Naive thymus-derived CD4-positive, alpha-beta T cell (primary cell): ENCODE measurements at regions not wholly inside any gene's neighbourhood (a gene's known extent, or its start where the extent isn't known, plus 50 kb on each side); places are given as distances from the start of the nearest gene placed in this dataset.

Experiments
- ATAC-seq: fragments of 150-1000 bp; cut with Tn5 transposase; 2 replicates; pipeline ENCODE4 v1.10.0; 2021; ENCODE audit warnings: mild to moderate bottlenecking, moderate library complexity
- CTCF ChIA-PET: fragments of 350-600 bp; sonication (Branson Sonifier 250); formaldehyde crosslinking; loops from one replicate; lab custom pipeline; 2021; ENCODE audit warnings: antibody characterized with exemption; lab: Charles Lee
- POLR2A ChIA-PET: fragments of 350-600 bp; sonication (Branson Sonifier 250); formaldehyde crosslinking; loops from one replicate; lab custom pipeline; 2021; ENCODE audit warnings: antibody characterized with exemption, inconsistent platforms; lab: Charles Lee
- DNase-seq, 9 donors: peaks; one replicate each; pipeline versions ENCODE4 v3.0.0 to v3.0.0-alpha.2; 2020 to 2022; ENCODE audit warnings: mixed read lengths in 1 of 9
- H3K27ac ChIP-seq: one replicate; pipeline ENCODE4 v1.7.0; 2013; ENCODE audit warnings: mild to moderate bottlenecking, low read depth, low read length, moderate library complexity
- H3K27me3 ChIP-seq, 2 donors: one replicate each; pipeline ENCODE4 v1.7.0; 2013; ENCODE audit warnings: low read length in 2 of 2, mild to moderate bottlenecking in 2 of 2, moderate library complexity in 2 of 2; ENCODE audit not compliant: control insufficient read depth in 2 of 2, insufficient read depth in 2 of 2
- H3K36me3 ChIP-seq, 3 experiments: 1 replicate in 2 of 3; 2 replicates in 1 of 3; pipeline ENCODE4 v1.7.0; 2013; ENCODE audit warnings: low read length in 3 of 3, mild to moderate bottlenecking in 3 of 3, moderate library complexity in 1 of 3; ENCODE audit not compliant: insufficient read depth in 3 of 3, control insufficient read depth in 2 of 3
- H3K4me1 ChIP-seq, 2 donors: one replicate each; pipeline ENCODE4 v1.7.0; 2013; ENCODE audit warnings: low read length in 2 of 2, mild to moderate bottlenecking in 2 of 2, moderate library complexity in 1 of 2; ENCODE audit not compliant: control insufficient read depth in 2 of 2, insufficient read depth in 2 of 2
- H3K4me3 ChIP-seq: 2 replicates; pipeline ENCODE4 v1.7.0; 2013; ENCODE audit warnings: mild to moderate bottlenecking, low read length
- H3K9me3 ChIP-seq, 3 experiments: 1 replicate in 2 of 3; 2 replicates in 1 of 3; pipeline ENCODE4 v1.7.0; 2013; ENCODE audit warnings: low read length in 3 of 3; ENCODE audit not compliant: control insufficient read depth in 2 of 3
- H3K27ac Mint-ChIP-seq, 9 donors: one replicate each; pipeline ENCODE4 v1.8.0; 2020 to 2022; ENCODE audit warnings: mixed read lengths in 9 of 9, mild to moderate bottlenecking in 8 of 9, moderate library complexity in 5 of 9, inconsistent platforms in 2 of 9
- H3K27me3 Mint-ChIP-seq, 5 donors: one replicate each; pipeline ENCODE4 v1.8.0; 2021 to 2022; ENCODE audit warnings: mixed read lengths in 5 of 5, mild to moderate bottlenecking in 1 of 5
- H3K36me3 Mint-ChIP-seq, 5 donors: one replicate each; pipeline ENCODE4 v1.8.0; 2020 to 2022; ENCODE audit warnings: mixed read lengths in 5 of 5, mild to moderate bottlenecking in 3 of 5, inconsistent platforms in 1 of 5
- H3K4me1 Mint-ChIP-seq, 7 donors: one replicate each; pipeline ENCODE4 v1.8.0; 2020 to 2022; ENCODE audit warnings: mixed read lengths in 7 of 7, mild to moderate bottlenecking in 3 of 7, inconsistent platforms in 1 of 7
- H3K4me3 Mint-ChIP-seq, 10 donors: one replicate each; pipeline ENCODE4 v1.8.0; 2020 to 2022; ENCODE audit warnings: mild to moderate bottlenecking in 10 of 10, mixed read lengths in 10 of 10, moderate library complexity in 6 of 10, inconsistent platforms in 2 of 10
- H3K9me3 Mint-ChIP-seq, 11 donors: one replicate each; pipeline ENCODE4 v1.8.0; 2020 to 2022; ENCODE audit warnings: mixed read lengths in 11 of 11, mild to moderate bottlenecking in 4 of 11, inconsistent platforms in 1 of 11, moderate library complexity in 1 of 11
- intact Hi-C, 2 donors: fragments of 100-400 bp; cut with micrococcal nuclease; formaldehyde crosslinking; loops; one replicate each; pipeline ENCODE4 v1.15.1; 2023

- DNase-seq = no peak
- Histone ChIP-seq H3K4me1 (no peaks in the 10 kb centered on the region), H3K36me3 (no peaks in the 10 kb centered on the region), H3K27me3 (no peaks in the 10 kb centered on the region), H3K27ac (no peak overlapping the region), H3K9me3 (no peaks in the 10 kb centered on the region), H3K4me3 (no peak overlapping the region)
- Mint-ChIP-seq H3K36me3 (peaks cover 0 to 5% (median 0%) of the 10 kb centered on the region in 5 donors), H3K4me3 (no peak overlapping the region), H3K9me3 (peaks cover 2 to 21% (median 15%) of the 10 kb centered on the region in 11 donors), H3K27ac (no peak overlapping the region), H3K27me3 (no peaks in the 10 kb centered on the region), H3K4me1 (no peaks in the 10 kb centered on the region)
- ChIA-PET POLR2A (no interaction called here), CTCF (no interaction called here)
- ATAC-seq = no peak
- intact Hi-C loops = no loop called here
Observed at GRCh38 chr11:97739932-97740800, 1280.6 kb upstream of the CNTN5 start.

- Histone ChIP-seq H3K27me3 (no peaks in the 10 kb centered on the region), H3K27ac (no peak overlapping the region), H3K4me1 (no peaks in the 10 kb centered on the region), H3K9me3 (no peaks in the 10 kb centered on the region), H3K36me3 (no peaks in the 10 kb centered on the region), H3K4me3 (no peak overlapping the region)
- ATAC-seq (no peak), DNase-seq (no peak)
- Mint-ChIP-seq H3K9me3 (peaks cover 2 to 21% (median 15%) of the 10 kb centered on the region in 11 donors), H3K4me3 (no peak overlapping the region), H3K4me1 (no peaks in the 10 kb centered on the region), H3K36me3 (peaks cover 0 to 5% (median 0%) of the 10 kb centered on the region in 5 donors), H3K27me3 (no peaks in the 10 kb centered on the region), H3K27ac (no peak overlapping the region)
- CTCF ChIA-PET = no interaction called here
- intact Hi-C loops = no loop called here
- POLR2A ChIA-PET = no interaction called here
Observed at GRCh38 chr11:97740801-97741151, 1280.0 kb upstream of the CNTN5 start.

GRCh38 chr11:97742717-97743116 is 1278.0 kb upstream of the CNTN5 start:
- H3K4me3 ChIP-seq = no peak overlapping the region
- Mint-ChIP-seq H3K9me3 (peaks cover 2 to 28% (median 13%) of the 10 kb centered on the region in 11 donors), H3K4me3 (no peak overlapping the region), H3K4me1 (no peaks in the 10 kb centered on the region), H3K27ac (no peak overlapping the region), H3K36me3 (peaks cover 0 to 9% (median 0%) of the 10 kb centered on the region in 5 donors), H3K27me3 (no peaks in the 10 kb centered on the region)
- ATAC-seq (no peak), DNase-seq (no peak)
- intact Hi-C loops = no loop called here
- ChIA-PET POLR2A (no interaction called here), CTCF (no interaction called here)
- no peaks in the 10 kb centered on the region for H3K4me1 ChIP-seq
- no peaks in the 10 kb centered on the region for H3K36me3 ChIP-seq
- H3K27ac ChIP-seq = no peak overlapping the region
- H3K27me3 ChIP-seq = no peaks in the 10 kb centered on the region
- H3K9me3 ChIP-seq = no peaks in the 10 kb centered on the region

- no peak overlapping the region for H3K4me3 Mint-ChIP-seq
- Histone ChIP-seq H3K36me3 (no peaks in the 10 kb centered on the region), H3K9me3 (no peaks in the 10 kb centered on the region), H3K4me3 (no peak overlapping the region), H3K27ac (no peak overlapping the region), H3K4me1 (no peaks in the 10 kb centered on the region), H3K27me3 (no peaks in the 10 kb centered on the region)
- ATAC-seq = no peak
- peaks cover 2 to 28% (median 10%) of the 10 kb centered on the region in 11 donors for H3K9me3 Mint-ChIP-seq
- H3K27ac Mint-ChIP-seq = no peak overlapping the region
- ChIA-PET POLR2A (no interaction called here), CTCF (no interaction called here)
- no peaks in the 10 kb centered on the region for H3K4me1 Mint-ChIP-seq
- intact Hi-C loops = no loop called here
- peaks cover 0 to 9% (median 0%) of the 10 kb centered on the region in 5 donors for H3K36me3 Mint-ChIP-seq
- no peaks in the 10 kb centered on the region for H3K27me3 Mint-ChIP-seq
- no peak for DNase-seq
Observed at GRCh38 chr11:97743205-97743742, 1277.5 kb upstream of the CNTN5 start.

GRCh38 chr11:97745515-97746050 is 1275.2 kb upstream of the CNTN5 start:
- intact Hi-C loops = no loop called here
- Histone ChIP-seq H3K4me3 (no peak overlapping the region), H3K9me3 (no peaks in the 10 kb centered on the region), H3K27me3 (no peaks in the 10 kb centered on the region), H3K4me1 (no peaks in the 10 kb centered on the region), H3K36me3 (no peaks in the 10 kb centered on the region), H3K27ac (no peak overlapping the region)
- ChIA-PET CTCF (no interaction called here), POLR2A (no interaction called here)
- no peaks in the 10 kb centered on the region for H3K27me3 Mint-ChIP-seq
- no peaks in the 10 kb centered on the region for H3K4me1 Mint-ChIP-seq
- peaks cover 0 to 4% (median 0%) of the 10 kb centered on the region in 5 donors for H3K36me3 Mint-ChIP-seq
- no peak overlapping the region for H3K27ac Mint-ChIP-seq
- no peak for ATAC-seq
- no peak for DNase-seq
- peaks cover 0 to 19% (median 6%) of the 10 kb centered on the region in 11 donors for H3K9me3 Mint-ChIP-seq
- no peak overlapping the region for H3K4me3 Mint-ChIP-seq

GRCh38 chr11:97746818-97747217 is 1273.9 kb upstream of the CNTN5 start:
- Mint-ChIP-seq H3K4me3 (no peak overlapping the region), H3K27me3 (no peaks in the 10 kb centered on the region), H3K27ac (no peak overlapping the region), H3K36me3 (peaks cover 0 to 4% (median 0%) of the 10 kb centered on the region in 5 donors), H3K4me1 (no peaks in the 10 kb centered on the region), H3K9me3 (peaks cover 0 to 19% (median 6%) of the 10 kb centered on the region in 11 donors)
- ATAC-seq (no peak), DNase-seq (no peak)
- intact Hi-C loops = no loop called here
- Histone ChIP-seq H3K27me3 (no peaks in the 10 kb centered on the region), H3K9me3 (no peaks in the 10 kb centered on the region), H3K4me1 (no peaks in the 10 kb centered on the region), H3K36me3 (no peaks in the 10 kb centered on the region), H3K27ac (no peak overlapping the region), H3K4me3 (no peak overlapping the region)
- CTCF ChIA-PET = no interaction called here
- POLR2A ChIA-PET = no interaction called here
